ENCODE measurements at regions not wholly inside any gene's neighbourhood (a gene's known extent, or its start where the extent isn't known, plus 50 kb on each side); places are given as distances from the start of the nearest gene placed in this dataset.

DNA sequence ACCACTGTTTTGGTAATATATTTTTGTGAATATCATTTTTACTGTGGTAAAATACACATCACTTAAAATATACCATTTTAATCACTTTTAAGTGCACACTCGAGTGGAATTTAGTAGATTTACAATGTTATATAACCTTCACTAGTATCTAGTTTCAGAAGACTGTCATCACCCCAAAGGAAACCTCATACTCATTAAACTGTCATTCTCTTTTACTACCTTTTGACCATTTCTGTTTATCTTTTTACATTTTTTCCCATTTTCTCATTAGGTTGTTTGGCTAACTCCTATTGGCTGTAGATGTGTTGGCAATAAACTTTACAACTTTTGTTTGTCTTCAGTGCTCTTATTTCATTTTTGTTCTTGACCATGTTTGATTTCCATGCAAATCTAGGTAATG lies 1168.3 kb upstream of the PCDH7 start:
- H3K4me3 ChIP-seq (ENCODE audit: low read depth, low read length) = no peak overlapping the region
- no peaks in the 10 kb centered on the region for H3K4me1 ChIP-seq
- no peak for DNase-seq
- TF ChIP-seq, protein P1, sequence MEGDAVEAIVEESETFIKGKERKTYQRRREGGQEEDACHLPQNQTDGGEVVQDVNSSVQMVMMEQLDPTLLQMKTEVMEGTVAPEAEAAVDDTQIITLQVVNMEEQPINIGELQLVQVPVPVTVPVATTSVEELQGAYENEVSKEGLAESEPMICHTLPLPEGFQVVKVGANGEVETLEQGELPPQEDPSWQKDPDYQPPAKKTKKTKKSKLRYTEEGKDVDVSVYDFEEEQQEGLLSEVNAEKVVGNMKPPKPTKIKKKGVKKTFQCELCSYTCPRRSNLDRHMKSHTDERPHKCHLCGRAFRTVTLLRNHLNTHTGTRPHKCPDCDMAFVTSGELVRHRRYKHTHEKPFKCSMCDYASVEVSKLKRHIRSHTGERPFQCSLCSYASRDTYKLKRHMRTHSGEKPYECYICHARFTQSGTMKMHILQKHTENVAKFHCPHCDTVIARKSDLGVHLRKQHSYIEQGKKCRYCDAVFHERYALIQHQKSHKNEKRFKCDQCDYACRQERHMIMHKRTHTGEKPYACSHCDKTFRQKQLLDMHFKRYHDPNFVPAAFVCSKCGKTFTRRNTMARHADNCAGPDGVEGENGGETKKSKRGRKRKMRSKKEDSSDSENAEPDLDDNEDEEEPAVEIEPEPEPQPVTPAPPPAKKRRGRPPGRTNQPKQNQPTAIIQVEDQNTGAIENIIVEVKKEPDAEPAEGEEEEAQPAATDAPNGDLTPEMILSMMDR (IDR thresholded peaks at IDR 0.05; ENCODE audit: low read depth, low read length) = no peak
- no peaks in the 10 kb centered on the region for H3K27me3 ChIP-seq
- H3K36me3 ChIP-seq = no peaks in the 10 kb centered on the region
- no peaks in the 10 kb centered on the region for H3K9me3 ChIP-seq

DNA sequence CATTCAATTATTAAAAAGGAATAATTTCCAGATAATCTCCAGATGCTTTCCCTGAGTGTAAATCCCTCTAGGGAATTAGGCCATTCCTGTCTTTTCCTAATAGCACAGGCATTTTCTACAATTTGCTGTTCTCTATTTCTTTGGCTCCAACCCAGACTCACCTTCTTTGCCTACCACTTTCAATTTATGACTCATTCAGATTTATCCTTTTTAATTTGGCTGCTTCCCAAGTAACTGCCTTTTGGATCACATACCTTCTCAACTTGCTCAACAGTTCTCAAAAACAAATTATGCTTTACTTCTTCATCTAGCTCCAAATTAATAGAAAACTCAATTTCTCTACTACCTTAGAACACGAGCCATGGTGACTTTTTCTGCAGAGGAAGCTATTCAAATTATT lies 1166.3 kb upstream of the PCDH7 start:
- Histone ChIP-seq H3K27me3 (no peaks in the 10 kb centered on the region), H3K36me3 (no peaks in the 10 kb centered on the region), H3K4me1 (no peaks in the 10 kb centered on the region), H3K4me3 (ENCODE audit: low read depth, low read length) (no peak overlapping the region), H3K9me3 (no peaks in the 10 kb centered on the region)
- no peak for DNase-seq
- TF ChIP-seq, protein P1 (IDR thresholded peaks at IDR 0.05; ENCODE audit: low read depth, low read length) = no peak

DNA sequence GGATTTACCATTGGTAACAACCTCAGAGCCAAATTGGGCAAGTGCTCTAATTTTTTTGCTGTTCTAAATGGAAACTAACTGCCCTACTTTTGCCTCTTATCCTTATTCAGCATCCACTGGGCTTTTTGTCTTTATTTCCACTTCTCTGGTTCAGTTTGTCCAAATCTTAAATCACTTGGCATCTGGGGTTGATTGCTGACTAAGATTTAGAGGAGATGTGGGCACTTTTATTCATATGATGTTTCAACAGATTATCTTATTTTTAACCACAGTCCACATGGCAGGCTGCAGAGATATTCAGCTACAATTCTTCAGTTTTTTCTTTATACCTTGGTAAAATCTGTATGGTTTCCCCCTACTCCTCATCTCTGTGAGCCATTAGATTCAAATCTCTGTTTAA lies 1161.4 kb upstream of the PCDH7 start:
- DNase-seq = no peak
- no peaks in the 10 kb centered on the region for H3K27me3 ChIP-seq
- no peaks in the 10 kb centered on the region for H3K4me1 ChIP-seq
- H3K9me3 ChIP-seq = no peaks in the 10 kb centered on the region
- H3K36me3 ChIP-seq = no peaks in the 10 kb centered on the region
- no peak overlapping the region for H3K4me3 ChIP-seq (ENCODE audit: low read depth, low read length)
- TF ChIP-seq, protein P1 (IDR thresholded peaks at IDR 0.05; ENCODE audit: low read depth, low read length) = no peak

DNA sequence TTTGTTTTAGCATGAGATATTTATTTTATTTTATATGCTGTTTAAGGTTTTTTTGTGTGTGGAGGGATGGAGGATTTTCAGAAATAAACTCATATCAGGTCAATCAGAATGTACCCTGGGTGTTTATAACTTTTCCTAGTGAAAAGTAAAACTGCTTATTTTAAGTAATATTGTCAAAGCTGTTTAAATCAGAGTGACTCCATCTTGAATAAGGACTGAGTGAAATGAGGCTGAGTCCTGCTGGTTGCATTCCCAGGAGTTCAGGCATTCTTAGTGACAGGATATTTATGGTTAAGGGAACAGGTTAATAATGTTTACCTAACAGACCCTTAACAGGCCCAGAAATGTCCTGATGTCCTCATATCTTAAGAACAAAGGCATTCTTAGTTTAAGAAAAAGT lies 1160.9 kb upstream of the PCDH7 start:
- Histone ChIP-seq H3K9me3 (no peaks in the 10 kb centered on the region), H3K4me1 (no peaks in the 10 kb centered on the region), H3K4me3 (ENCODE audit: low read depth, low read length) (no peak overlapping the region), H3K36me3 (no peaks in the 10 kb centered on the region), H3K27me3 (no peaks in the 10 kb centered on the region)
- DNase-seq = no peak
- TF ChIP-seq, protein P1 (IDR thresholded peaks at IDR 0.05; ENCODE audit: low read depth, low read length) = no peak

DNA sequence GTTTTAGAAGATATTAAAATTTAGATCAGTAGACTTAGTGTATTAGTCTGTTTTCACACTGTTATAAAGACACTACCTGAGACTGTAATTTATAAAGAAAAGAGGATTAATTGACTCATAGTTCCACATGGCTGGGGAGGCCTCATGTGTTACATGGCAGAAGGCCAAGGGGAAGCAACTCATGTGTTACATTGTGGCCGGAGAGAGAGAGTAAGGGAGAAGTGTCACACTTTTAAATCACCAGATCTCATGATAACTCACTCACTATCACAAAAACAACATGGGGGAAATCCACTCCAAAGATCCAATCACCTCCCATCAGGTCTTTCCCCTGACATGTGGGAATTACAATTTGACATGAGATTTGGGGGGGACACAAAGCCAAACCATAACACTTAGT lies 1159.7 kb upstream of the PCDH7 start:
- TF ChIP-seq, protein P1 (IDR thresholded peaks at IDR 0.05; ENCODE audit: low read depth, low read length) = no peak
- Histone ChIP-seq H3K4me1 (no peaks in the 10 kb centered on the region), H3K36me3 (no peaks in the 10 kb centered on the region), H3K9me3 (no peaks in the 10 kb centered on the region), H3K4me3 (ENCODE audit: low read depth, low read length) (no peak overlapping the region), H3K27me3 (no peaks in the 10 kb centered on the region)
- no peak for DNase-seq

DNA sequence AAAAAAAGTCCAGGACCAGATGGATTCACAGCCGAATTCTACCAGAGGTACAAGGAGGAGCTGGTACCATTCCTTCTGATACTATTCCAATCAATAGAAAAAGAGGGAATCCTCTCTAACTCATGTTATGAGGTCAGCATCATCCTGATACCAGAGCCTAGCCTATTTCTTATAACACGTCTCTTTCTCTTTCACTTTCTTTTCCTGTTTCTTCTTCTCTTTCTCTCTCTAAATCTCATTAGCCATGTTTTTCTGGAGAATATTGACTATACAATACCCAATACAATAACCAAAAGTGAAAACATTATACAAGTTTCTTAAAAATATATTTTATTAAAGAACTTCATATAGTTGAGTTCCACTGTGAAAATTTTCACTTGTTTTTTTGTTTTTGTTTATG lies 1154.9 kb upstream of the PCDH7 start:
- H3K36me3 ChIP-seq = no peaks in the 10 kb centered on the region
- H3K4me3 ChIP-seq (ENCODE audit: low read depth, low read length) = no peak overlapping the region
- H3K27me3 ChIP-seq = no peaks in the 10 kb centered on the region
- DNase-seq = no peak
- TF ChIP-seq, protein P1 (IDR thresholded peaks at IDR 0.05; ENCODE audit: low read depth, low read length) = no peak
- H3K9me3 ChIP-seq = no peaks in the 10 kb centered on the region
- H3K4me1 ChIP-seq = no peaks in the 10 kb centered on the region
